ENCODE measurements at regions not wholly inside any gene's neighbourhood (a gene's known extent, or its start where the extent isn't known, plus 50 kb on each side); places are given as distances from the start of the nearest gene placed in this dataset.

DNA sequence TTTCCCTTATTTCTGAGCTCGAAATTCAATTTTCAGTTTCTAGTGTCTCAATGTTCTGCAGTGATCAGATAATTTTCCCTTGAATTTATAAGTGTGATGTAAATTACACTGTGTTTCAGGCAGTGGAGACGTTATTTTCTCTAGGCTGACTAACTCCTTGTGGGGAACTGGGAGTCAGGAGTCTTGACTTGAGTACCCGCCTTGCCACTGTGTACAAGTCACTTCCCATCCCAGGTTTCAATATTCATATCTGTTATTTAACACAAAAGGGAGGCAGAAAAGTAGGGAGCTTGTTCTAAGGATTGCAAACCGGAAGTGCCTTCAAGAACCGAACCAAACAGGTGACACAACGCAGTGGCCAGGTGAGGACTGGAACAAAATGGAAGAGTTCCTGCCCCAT is 196.5 kb downstream of the MEX3B start:
- CTCF ChIA-PET = no interaction called here
- H3K4me3 Mint-ChIP-seq (ENCODE audit: unreplicated experiment) = no peak overlapping the region
- no peaks in the 10 kb centered on the region for H3K4me1 Mint-ChIP-seq (ENCODE audit: low read depth, unreplicated experiment)
- no peak overlapping the region for H3K4me3 ChIP-seq (ENCODE audit: low read depth, low read length)
- no peaks in the 10 kb centered on the region for H3K9me3 ChIP-seq
- DNase-seq = no peak
- no peaks in the 10 kb centered on the region for H3K4me1 ChIP-seq
- H3K36me3 ChIP-seq (ENCODE audit: control insufficient read depth, insufficient read depth, low read length) = no peaks in the 10 kb centered on the region
- BruUV-seq (replicated peaks) = no TSS peak
- TF ChIP-seq, protein P1, sequence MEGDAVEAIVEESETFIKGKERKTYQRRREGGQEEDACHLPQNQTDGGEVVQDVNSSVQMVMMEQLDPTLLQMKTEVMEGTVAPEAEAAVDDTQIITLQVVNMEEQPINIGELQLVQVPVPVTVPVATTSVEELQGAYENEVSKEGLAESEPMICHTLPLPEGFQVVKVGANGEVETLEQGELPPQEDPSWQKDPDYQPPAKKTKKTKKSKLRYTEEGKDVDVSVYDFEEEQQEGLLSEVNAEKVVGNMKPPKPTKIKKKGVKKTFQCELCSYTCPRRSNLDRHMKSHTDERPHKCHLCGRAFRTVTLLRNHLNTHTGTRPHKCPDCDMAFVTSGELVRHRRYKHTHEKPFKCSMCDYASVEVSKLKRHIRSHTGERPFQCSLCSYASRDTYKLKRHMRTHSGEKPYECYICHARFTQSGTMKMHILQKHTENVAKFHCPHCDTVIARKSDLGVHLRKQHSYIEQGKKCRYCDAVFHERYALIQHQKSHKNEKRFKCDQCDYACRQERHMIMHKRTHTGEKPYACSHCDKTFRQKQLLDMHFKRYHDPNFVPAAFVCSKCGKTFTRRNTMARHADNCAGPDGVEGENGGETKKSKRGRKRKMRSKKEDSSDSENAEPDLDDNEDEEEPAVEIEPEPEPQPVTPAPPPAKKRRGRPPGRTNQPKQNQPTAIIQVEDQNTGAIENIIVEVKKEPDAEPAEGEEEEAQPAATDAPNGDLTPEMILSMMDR (IDR thresholded peaks at IDR 0.05; ENCODE audit: insufficient read depth in 1 of 2, low read depth in 1 of 2, low read length in 1 of 2, severe bottlenecking in 1 of 2, unreplicated experiment in 1 of 2) = no peak
- no peak overlapping the region for H3K27ac Mint-ChIP-seq (ENCODE audit: unreplicated experiment)
- H3K27me3 Mint-ChIP-seq (ENCODE audit: insufficient read depth, unreplicated experiment) = peaks cover 13% of the 10 kb centered on the region
- H3K36me3 Mint-ChIP-seq (ENCODE audit: insufficient read depth, unreplicated experiment) = no peaks in the 10 kb centered on the region
- H3K27me3 ChIP-seq (replicated peaks; ENCODE audit: control insufficient read depth, insufficient read depth, low read length) = no peaks in the 10 kb centered on the region
- no peaks in the 10 kb centered on the region for H3K9me3 Mint-ChIP-seq (ENCODE audit: unreplicated experiment)
- intact Hi-C loops (cut with micrococcal nuclease; ENCODE audit: unreplicated experiment) = no loop called here
- POLR2A ChIA-PET = no interaction called here

DNA sequence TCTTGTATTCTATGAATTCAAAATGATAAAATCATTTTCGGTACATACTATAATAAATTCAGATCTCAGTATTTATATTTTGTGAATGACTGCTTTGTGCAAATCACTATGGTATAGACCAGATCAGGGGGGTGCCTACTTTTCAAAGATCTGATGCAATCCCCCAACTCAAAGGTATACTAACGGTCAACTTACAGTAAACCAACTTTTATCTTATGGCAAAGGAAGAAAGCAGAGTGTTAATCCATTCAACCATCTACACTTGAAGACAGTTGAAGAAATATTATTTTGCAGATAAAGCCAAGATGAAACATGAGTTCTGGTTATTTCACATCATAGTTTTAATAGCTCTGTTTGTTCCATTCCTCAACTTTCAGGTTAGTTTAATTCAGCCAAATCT is 197.1 kb downstream of the MEX3B start:
- Mint-ChIP-seq H3K27me3 (ENCODE audit: insufficient read depth, unreplicated experiment) (peaks cover 13% of the 10 kb centered on the region), H3K27ac (ENCODE audit: unreplicated experiment) (no peak overlapping the region), H3K9me3 (ENCODE audit: unreplicated experiment) (no peaks in the 10 kb centered on the region), H3K36me3 (ENCODE audit: insufficient read depth, unreplicated experiment) (no peaks in the 10 kb centered on the region), H3K4me1 (ENCODE audit: low read depth, unreplicated experiment) (no peaks in the 10 kb centered on the region), H3K4me3 (ENCODE audit: unreplicated experiment) (no peak overlapping the region)
- intact Hi-C loops (cut with micrococcal nuclease; ENCODE audit: unreplicated experiment) = no loop called here
- H3K9me3 ChIP-seq = no peaks in the 10 kb centered on the region
- H3K4me3 ChIP-seq (ENCODE audit: low read depth, low read length) = no peak overlapping the region
- ChIA-PET CTCF (no interaction called here), POLR2A (no interaction called here)
- TF ChIP-seq, protein P1 (IDR thresholded peaks at IDR 0.05; ENCODE audit: insufficient read depth in 1 of 2, low read depth in 1 of 2, low read length in 1 of 2, severe bottlenecking in 1 of 2, unreplicated experiment in 1 of 2) = no peak
- DNase-seq = no peak
- H3K27me3 ChIP-seq (replicated peaks; ENCODE audit: control insufficient read depth, insufficient read depth, low read length) = no peaks in the 10 kb centered on the region
- H3K4me1 ChIP-seq = no peaks in the 10 kb centered on the region
- no TSS peak for BruUV-seq (replicated peaks)
- H3K36me3 ChIP-seq (ENCODE audit: control insufficient read depth, insufficient read depth, low read length) = no peaks in the 10 kb centered on the region

DNA sequence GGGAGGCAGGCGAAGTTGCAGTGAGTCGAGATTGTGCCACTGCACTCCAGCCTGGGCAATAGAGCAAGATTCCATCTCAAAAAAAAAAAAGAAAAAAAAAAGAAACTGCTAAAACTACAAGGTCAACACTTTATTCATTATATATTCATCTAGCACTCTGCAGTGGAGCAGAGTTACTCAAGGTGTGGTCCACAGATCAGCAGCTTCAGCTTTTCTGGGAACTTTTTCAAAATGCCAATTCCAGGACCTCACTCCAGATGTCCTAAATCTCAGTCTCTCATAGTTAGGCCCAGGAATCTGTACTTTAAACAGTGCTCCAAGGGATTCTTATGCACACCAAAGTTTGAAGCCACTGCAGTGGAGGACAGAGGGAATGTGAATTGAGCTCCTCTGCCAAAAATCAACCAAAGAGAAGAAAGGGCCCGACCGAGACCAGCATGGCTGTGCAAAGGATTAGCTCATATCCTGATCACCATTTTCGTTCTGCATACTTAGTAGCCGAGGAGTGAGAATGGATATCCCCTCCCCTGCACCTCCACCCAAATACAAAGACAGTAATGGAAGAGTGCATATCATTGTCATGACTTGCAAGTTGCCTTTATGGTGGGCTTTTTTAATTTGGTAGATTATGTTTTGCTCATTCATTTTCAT is 201.9 kb downstream of the MEX3B start:
- Mint-ChIP-seq H3K4me3 (ENCODE audit: unreplicated experiment) (no peak overlapping the region), H3K9me3 (ENCODE audit: unreplicated experiment) (no peaks in the 10 kb centered on the region), H3K27me3 (ENCODE audit: insufficient read depth, unreplicated experiment) (peaks cover 9% of the 10 kb centered on the region), H3K36me3 (ENCODE audit: insufficient read depth, unreplicated experiment) (no peaks in the 10 kb centered on the region), H3K27ac (ENCODE audit: unreplicated experiment) (no peak overlapping the region), H3K4me1 (ENCODE audit: low read depth, unreplicated experiment) (no peaks in the 10 kb centered on the region)
- Histone ChIP-seq H3K36me3 (ENCODE audit: control insufficient read depth, insufficient read depth, low read length) (no peaks in the 10 kb centered on the region), H3K4me3 (ENCODE audit: low read depth, low read length) (no peak overlapping the region), H3K27me3 (replicated peaks; ENCODE audit: control insufficient read depth, insufficient read depth, low read length) (no peaks in the 10 kb centered on the region), H3K4me1 (no peaks in the 10 kb centered on the region), H3K9me3 (no peaks in the 10 kb centered on the region)
- TF ChIP-seq, protein P1 (IDR thresholded peaks at IDR 0.05; ENCODE audit: insufficient read depth in 1 of 2, low read depth in 1 of 2, low read length in 1 of 2, severe bottlenecking in 1 of 2, unreplicated experiment in 1 of 2) = no peak
- intact Hi-C loops (cut with micrococcal nuclease; ENCODE audit: unreplicated experiment) = no loop called here
- BruUV-seq (replicated peaks) = no TSS peak
- POLR2A ChIA-PET = no interaction called here
- DNase-seq = no peak
- CTCF ChIA-PET = no interaction called here
